ENCODE measurements at regions not wholly inside any gene's neighbourhood (a gene's known extent, or its start where the extent isn't known, plus 50 kb on each side); places are given as distances from the start of the nearest gene placed in this dataset.

DNA sequence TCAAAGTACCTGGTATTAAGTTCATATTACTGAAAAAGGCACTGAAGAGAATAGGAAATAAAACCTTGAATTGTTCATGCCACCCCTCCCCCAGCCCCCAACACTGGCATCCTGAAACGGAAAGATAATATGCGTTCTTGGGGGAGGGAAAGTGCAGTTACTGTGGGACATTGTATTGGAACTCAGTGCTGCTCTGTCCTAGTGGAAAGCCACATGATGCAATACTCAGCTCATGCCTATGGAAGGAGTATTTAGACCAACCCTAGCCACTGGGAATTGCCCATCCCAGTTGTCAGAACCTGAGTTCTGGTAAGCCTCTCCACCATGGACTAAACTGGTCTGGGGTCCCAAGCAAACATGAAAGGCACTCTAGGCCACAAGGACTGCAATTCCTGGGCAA, 680.8 kb upstream of the BCHE start:
- no peak for TF ChIP-seq POLR2AphosphoS5 (IDR thresholded peaks at IDR 0.05; ENCODE audit: low read depth, low read length)
- no peak for TF ChIP-seq TAF1 (IDR thresholded peaks at IDR 0.05; ENCODE audit: borderline replicate concordance, low read depth, low read length)
- no peak for TF ChIP-seq POLR2A (IDR thresholded peaks at IDR 0.05; ENCODE audit: low read depth, low read length)

Measured in GM12892 (cell line).